WTC11 (cell line): ENCODE measurements at regions not wholly inside any gene's neighbourhood (a gene's known extent, or its start where the extent isn't known, plus 50 kb on each side); places are given as distances from the start of the nearest gene placed in this dataset.

Source experiments
- ATAC-seq: fragments of 200-7000 bp; cut with Tn5 transposase; 2 replicates; pipeline ENCODE4 v1.10.0; 2021; ENCODE audit warnings: mild to moderate bottlenecking, moderate library complexity
- CTCF ChIA-PET: fragments of 300-600 bp; sonication (Branson Sonifier 250); formaldehyde crosslinking; loops from one replicate; lab custom pipeline; 2021; ENCODE audit warnings: antibody characterized with exemption; lab: Charles Lee
- POLR2A ChIA-PET: fragments of 350-600 bp; sonication (Branson Sonifier 250); formaldehyde crosslinking; loops from one replicate; lab custom pipeline; 2021; ENCODE audit warnings: antibody characterized with exemption; lab: Charles Lee
- DNase-seq: peaks from one replicate; pipeline ENCODE4 v3.0.0; 2021; ENCODE audit warnings: low spot score
- H3K27ac Mint-ChIP-seq: 2 replicates; pipeline ENCODE4 v1.8.0; 2021; ENCODE audit warnings: mixed read lengths
- H3K27me3 Mint-ChIP-seq: 2 replicates; pipeline ENCODE4 v1.8.0; 2021; ENCODE audit warnings: low read depth, mild to moderate bottlenecking, moderate library complexity, mixed read lengths
- H3K36me3 Mint-ChIP-seq: 2 replicates; pipeline ENCODE4 v1.8.0; 2021; ENCODE audit warnings: mixed read lengths
- H3K4me1 Mint-ChIP-seq: 2 replicates; pipeline ENCODE4 v1.8.0; 2022; ENCODE audit warnings: mixed read lengths
- H3K4me3 Mint-ChIP-seq: 2 replicates; pipeline ENCODE4 v1.8.0; 2021; ENCODE audit warnings: mild to moderate bottlenecking, moderate library complexity, mixed read lengths
- H3K9me3 Mint-ChIP-seq: 2 replicates; pipeline ENCODE4 v1.8.0; 2021; ENCODE audit warnings: mixed read lengths
- CREM ChIP-seq: sonication (generic); formaldehyde crosslinking; IDR thresholded peaks from 2 replicates; pipeline ENCODE4 v1.8.1; 2022; ENCODE audit warnings: mild to moderate bottlenecking, missing genetic modification reagents, moderate library complexity
- GRHL2 ChIP-seq: fragments of 250-450 bp; sonication (Bioruptor Pico); IDR thresholded peaks from 2 replicates; pipeline ENCODE4 v1.8.0; 2022; ENCODE audit warnings: mild to moderate bottlenecking, moderate library complexity; ENCODE audit not compliant: insufficient replicate concordance, severe bottlenecking
- JUN ChIP-seq: sonication (generic); formaldehyde crosslinking; IDR thresholded peaks from 2 replicates; pipeline ENCODE4 v1.8.0; 2023; ENCODE audit warnings: mild to moderate bottlenecking, missing genetic modification reagents
- NFATC4 ChIP-seq: fragments of 250-450 bp; sonication (Bioruptor Pico); IDR thresholded peaks from 2 replicates; pipeline ENCODE4 v1.9.0; 2021; ENCODE audit warnings: mild to moderate bottlenecking
- NFYB ChIP-seq: sonication (generic); formaldehyde crosslinking; conservative IDR thresholded peaks from 2 replicates; pipeline ENCODE4 v1.8.0; 2022; ENCODE audit warnings: low read depth, missing genetic modification reagents
- NR3C1 ChIP-seq: sonication (generic); formaldehyde crosslinking; conservative IDR thresholded peaks from 2 replicates; pipeline ENCODE4 v1.8.1; 2023; ENCODE audit warnings: low read depth, mild to moderate bottlenecking, missing genetic modification reagents
- RORB ChIP-seq: fragments of 250-450 bp; sonication (Bioruptor Pico); IDR thresholded peaks from 2 replicates; pipeline ENCODE4 v1.9.0; 2021; ENCODE audit warnings: mild to moderate bottlenecking
- SMAD3 ChIP-seq: sonication (generic); formaldehyde crosslinking; IDR thresholded peaks from 2 replicates; pipeline ENCODE4 v1.8.0; 2022; ENCODE audit warnings: missing genetic modification reagents, mild to moderate bottlenecking, borderline replicate concordance
- TCF7 ChIP-seq: sonication (generic); formaldehyde crosslinking; IDR thresholded peaks from 2 replicates; pipeline ENCODE4 v1.8.0; 2022; ENCODE audit warnings: mild to moderate bottlenecking, low read depth, missing genetic modification reagents, moderate library complexity
- ZNF219 ChIP-seq: sonication (generic); formaldehyde crosslinking; IDR thresholded peaks from 2 replicates; pipeline ENCODE4 v1.8.0; 2023; ENCODE audit warnings: missing genetic modification reagents, mild to moderate bottlenecking, borderline replicate concordance
- TF ChIP-seq, protein P1 (sequence below): sonication (generic); formaldehyde crosslinking; IDR thresholded peaks from 2 replicates; pipeline ENCODE4 v1.8.0; 2022; ENCODE audit warnings: mild to moderate bottlenecking, missing genetic modification reagents
- TF ChIP-seq, protein P2 (sequence below): fragments of 250-450 bp; sonication (Bioruptor Pico); conservative IDR thresholded peaks from 2 replicates; pipeline ENCODE4 v1.9.0; 2021; ENCODE audit warnings: mild to moderate bottlenecking
- TF ChIP-seq, protein P3 (sequence below): sonication (generic); formaldehyde crosslinking; IDR thresholded peaks from 2 replicates; pipeline ENCODE4 v1.8.0; 2022; ENCODE audit warnings: mild to moderate bottlenecking, missing genetic modification reagents
- TF ChIP-seq, protein P4 (sequence below): sonication (generic); formaldehyde crosslinking; IDR thresholded peaks from 2 replicates; pipeline ENCODE4 v1.8.1; 2023; ENCODE audit warnings: mild to moderate bottlenecking, missing genetic modification reagents, borderline replicate concordance
- TF ChIP-seq, protein P5 (sequence below): sonication (generic); formaldehyde crosslinking; IDR thresholded peaks from 2 replicates; pipeline ENCODE4 v1.8.0; 2022; ENCODE audit warnings: mild to moderate bottlenecking, missing genetic modification reagents
- TF ChIP-seq, protein P6 (sequence below): fragments of 250-450 bp; sonication (Bioruptor Pico); IDR thresholded peaks from 2 replicates; pipeline ENCODE4 v1.9.0; 2021; ENCODE audit warnings: moderate library complexity, mild to moderate bottlenecking, inconsistent platforms, borderline replicate concordance
- TF ChIP-seq, protein P7 (sequence below): sonication (generic); formaldehyde crosslinking; IDR thresholded peaks from 2 replicates; pipeline ENCODE4 v1.8.1; 2023; ENCODE audit warnings: mild to moderate bottlenecking, missing genetic modification reagents
- TF ChIP-seq, protein P8 (sequence below): sonication (generic); formaldehyde crosslinking; IDR thresholded peaks from 2 replicates; pipeline ENCODE4 v1.8.0; 2023; ENCODE audit warnings: missing genetic modification reagents, mild to moderate bottlenecking, borderline replicate concordance

DNA sequence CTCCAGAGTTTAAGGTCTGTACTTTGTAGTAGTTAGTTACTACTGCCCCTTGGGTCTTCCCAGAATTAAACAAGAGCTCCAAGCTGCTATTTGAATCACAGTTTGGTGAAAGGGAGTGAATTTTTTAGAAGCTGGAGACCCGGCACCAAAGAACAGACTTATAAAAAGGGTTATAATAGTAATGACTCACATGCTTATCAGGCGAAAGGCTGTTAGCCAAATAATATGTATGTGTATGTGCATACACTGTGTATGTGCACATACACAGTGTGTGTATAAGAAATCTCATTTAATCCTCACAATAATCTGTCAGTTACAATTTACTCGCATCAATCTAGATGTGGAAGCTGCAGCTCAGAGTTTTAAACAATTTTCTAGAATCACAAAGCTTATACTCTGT, 59.5 kb upstream of the ITGA1 start (continued):
- TF ChIP-seq, protein P1, sequence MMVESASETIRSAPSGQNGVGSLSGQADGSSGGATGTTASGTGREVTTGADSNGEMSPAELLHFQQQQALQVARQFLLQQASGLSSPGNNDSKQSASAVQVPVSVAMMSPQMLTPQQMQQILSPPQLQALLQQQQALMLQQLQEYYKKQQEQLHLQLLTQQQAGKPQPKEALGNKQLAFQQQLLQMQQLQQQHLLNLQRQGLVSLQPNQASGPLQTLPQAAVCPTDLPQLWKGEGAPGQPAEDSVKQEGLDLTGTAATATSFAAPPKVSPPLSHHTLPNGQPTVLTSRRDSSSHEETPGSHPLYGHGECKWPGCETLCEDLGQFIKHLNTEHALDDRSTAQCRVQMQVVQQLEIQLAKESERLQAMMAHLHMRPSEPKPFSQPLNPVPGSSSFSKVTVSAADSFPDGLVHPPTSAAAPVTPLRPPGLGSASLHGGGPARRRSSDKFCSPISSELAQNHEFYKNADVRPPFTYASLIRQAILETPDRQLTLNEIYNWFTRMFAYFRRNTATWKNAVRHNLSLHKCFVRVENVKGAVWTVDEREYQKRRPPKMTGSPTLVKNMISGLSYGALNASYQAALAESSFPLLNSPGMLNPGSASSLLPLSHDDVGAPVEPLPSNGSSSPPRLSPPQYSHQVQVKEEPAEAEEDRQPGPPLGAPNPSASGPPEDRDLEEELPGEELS (CRISPR knock-in tag): no peak
- TF ChIP-seq NFYB (CRISPR knock-in tag): no peak
- TF ChIP-seq, protein P2, sequence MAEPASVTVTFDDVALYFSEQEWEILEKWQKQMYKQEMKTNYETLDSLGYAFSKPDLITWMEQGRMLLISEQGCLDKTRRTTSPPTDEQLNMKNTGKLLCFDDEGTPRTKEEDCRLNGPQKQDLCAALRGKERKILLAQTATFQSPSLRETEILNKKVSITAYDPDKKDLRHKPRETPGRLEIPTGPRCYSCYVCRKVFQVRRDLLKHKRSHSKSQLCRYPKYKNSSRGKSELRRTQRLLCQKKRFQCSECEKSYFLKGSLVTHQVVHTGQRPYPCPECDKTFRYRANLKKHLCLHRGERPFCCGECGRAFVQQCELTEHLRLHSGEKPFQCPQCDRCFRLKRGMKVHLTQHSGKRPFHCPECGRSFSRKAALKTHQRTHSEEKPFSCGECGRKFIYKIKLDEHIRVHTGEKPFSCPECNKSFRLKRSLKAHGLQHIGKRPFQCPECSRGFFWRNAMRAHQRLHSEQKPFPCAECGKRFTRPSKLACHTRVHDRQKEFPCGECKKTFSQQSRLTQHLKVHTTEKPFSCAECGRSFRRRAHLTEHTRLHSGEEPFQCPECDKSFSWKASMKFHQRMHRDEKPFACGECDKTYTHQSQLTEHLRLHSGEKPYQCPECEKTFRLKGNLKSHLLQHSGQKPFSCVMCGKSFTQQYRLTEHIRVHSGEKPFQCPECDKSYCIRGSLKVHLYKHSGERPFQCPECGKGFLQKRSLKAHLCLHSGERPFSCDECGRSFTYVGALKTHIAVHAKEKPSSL (CRISPR knock-in tag): no peak
- TF ChIP-seq, all 79 proteins: peak for 0

DNA sequence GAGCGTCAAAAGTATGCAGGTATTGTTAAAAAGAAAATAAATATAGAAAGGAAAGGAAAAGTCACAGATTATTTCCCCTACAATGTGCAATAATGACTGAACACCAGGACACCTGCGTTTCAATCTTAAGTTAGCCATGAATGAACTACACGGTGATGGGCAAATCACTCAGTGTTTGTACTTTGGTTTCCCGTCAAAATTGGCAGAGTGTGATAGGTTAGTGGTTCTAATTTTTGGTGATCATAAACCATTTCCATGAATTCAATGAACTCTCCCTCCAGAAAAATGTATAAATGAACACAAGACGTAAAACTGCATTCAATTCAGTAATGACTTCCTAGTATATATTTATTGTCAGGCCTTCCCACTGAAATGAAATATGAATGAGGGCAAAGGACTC, 59.0 kb upstream of the ITGA1 start:
- peaks cover 4% of the 10 kb centered on the region for H3K4me1 Mint-ChIP-seq
- POLR2A ChIA-PET: no interaction called here
- DNase-seq (no peak), ATAC-seq (no peak)
- CTCF ChIA-PET: no interaction called here
- peaks cover 13% of the 10 kb centered on the region for H3K36me3 Mint-ChIP-seq
- peaks cover 24% of the 10 kb centered on the region for H3K9me3 Mint-ChIP-seq
- H3K27ac Mint-ChIP-seq: no peak overlapping the region
- no peak overlapping the region for H3K4me3 Mint-ChIP-seq
- H3K27me3 Mint-ChIP-seq: no peaks in the 10 kb centered on the region
- TF ChIP-seq, protein P3, sequence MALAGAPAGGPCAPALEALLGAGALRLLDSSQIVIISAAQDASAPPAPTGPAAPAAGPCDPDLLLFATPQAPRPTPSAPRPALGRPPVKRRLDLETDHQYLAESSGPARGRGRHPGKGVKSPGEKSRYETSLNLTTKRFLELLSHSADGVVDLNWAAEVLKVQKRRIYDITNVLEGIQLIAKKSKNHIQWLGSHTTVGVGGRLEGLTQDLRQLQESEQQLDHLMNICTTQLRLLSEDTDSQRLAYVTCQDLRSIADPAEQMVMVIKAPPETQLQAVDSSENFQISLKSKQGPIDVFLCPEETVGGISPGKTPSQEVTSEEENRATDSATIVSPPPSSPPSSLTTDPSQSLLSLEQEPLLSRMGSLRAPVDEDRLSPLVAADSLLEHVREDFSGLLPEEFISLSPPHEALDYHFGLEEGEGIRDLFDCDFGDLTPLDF (CRISPR knock-in tag): no peak
- no peak for TF ChIP-seq RORB
- TF ChIP-seq TCF7 (CRISPR knock-in tag): no peak
- TF ChIP-seq NFATC4 (CRISPR knock-in tag): no peak
- TF ChIP-seq, protein P4, sequence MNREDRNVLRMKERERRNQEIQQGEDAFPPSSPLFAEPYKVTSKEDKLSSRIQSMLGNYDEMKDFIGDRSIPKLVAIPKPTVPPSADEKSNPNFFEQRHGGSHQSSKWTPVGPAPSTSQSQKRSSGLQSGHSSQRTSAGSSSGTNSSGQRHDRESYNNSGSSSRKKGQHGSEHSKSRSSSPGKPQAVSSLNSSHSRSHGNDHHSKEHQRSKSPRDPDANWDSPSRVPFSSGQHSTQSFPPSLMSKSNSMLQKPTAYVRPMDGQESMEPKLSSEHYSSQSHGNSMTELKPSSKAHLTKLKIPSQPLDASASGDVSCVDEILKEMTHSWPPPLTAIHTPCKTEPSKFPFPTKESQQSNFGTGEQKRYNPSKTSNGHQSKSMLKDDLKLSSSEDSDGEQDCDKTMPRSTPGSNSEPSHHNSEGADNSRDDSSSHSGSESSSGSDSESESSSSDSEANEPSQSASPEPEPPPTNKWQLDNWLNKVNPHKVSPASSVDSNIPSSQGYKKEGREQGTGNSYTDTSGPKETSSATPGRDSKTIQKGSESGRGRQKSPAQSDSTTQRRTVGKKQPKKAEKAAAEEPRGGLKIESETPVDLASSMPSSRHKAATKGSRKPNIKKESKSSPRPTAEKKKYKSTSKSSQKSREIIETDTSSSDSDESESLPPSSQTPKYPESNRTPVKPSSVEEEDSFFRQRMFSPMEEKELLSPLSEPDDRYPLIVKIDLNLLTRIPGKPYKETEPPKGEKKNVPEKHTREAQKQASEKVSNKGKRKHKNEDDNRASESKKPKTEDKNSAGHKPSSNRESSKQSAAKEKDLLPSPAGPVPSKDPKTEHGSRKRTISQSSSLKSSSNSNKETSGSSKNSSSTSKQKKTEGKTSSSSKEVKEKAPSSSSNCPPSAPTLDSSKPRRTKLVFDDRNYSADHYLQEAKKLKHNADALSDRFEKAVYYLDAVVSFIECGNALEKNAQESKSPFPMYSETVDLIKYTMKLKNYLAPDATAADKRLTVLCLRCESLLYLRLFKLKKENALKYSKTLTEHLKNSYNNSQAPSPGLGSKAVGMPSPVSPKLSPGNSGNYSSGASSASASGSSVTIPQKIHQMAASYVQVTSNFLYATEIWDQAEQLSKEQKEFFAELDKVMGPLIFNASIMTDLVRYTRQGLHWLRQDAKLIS (CRISPR knock-in tag): no peak
- TF ChIP-seq, protein P5, sequence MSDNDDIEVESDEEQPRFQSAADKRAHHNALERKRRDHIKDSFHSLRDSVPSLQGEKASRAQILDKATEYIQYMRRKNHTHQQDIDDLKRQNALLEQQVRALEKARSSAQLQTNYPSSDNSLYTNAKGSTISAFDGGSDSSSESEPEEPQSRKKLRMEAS (CRISPR knock-in tag): no peak
- TF ChIP-seq NR3C1 (CRISPR knock-in tag): no peak
- TF ChIP-seq, protein P6, sequence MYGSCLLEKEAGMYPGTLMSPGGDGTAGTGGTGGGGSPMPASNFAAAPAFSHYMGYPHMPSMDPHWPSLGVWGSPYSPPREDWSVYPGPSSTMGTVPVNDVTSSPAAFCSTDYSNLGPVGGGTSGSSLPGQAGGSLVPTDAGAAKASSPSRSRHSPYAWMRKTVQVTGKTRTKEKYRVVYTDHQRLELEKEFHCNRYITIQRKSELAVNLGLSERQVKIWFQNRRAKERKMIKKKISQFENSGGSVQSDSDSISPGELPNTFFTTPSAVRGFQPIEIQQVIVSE (CRISPR knock-in tag): no peak
- TF ChIP-seq CREM (CRISPR knock-in tag): no peak
- TF ChIP-seq JUN: no peak
- TF ChIP-seq GRHL2 (CRISPR knock-in tag): no peak
- TF ChIP-seq, protein P7, sequence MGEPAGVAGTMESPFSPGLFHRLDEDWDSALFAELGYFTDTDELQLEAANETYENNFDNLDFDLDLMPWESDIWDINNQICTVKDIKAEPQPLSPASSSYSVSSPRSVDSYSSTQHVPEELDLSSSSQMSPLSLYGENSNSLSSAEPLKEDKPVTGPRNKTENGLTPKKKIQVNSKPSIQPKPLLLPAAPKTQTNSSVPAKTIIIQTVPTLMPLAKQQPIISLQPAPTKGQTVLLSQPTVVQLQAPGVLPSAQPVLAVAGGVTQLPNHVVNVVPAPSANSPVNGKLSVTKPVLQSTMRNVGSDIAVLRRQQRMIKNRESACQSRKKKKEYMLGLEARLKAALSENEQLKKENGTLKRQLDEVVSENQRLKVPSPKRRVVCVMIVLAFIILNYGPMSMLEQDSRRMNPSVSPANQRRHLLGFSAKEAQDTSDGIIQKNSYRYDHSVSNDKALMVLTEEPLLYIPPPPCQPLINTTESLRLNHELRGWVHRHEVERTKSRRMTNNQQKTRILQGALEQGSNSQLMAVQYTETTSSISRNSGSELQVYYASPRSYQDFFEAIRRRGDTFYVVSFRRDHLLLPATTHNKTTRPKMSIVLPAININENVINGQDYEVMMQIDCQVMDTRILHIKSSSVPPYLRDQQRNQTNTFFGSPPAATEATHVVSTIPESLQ (CRISPR knock-in tag): no peak
- TF ChIP-seq SMAD3 (CRISPR knock-in tag): no peak
- no peak for TF ChIP-seq ZNF219 (CRISPR knock-in tag)
- TF ChIP-seq, protein P8, sequence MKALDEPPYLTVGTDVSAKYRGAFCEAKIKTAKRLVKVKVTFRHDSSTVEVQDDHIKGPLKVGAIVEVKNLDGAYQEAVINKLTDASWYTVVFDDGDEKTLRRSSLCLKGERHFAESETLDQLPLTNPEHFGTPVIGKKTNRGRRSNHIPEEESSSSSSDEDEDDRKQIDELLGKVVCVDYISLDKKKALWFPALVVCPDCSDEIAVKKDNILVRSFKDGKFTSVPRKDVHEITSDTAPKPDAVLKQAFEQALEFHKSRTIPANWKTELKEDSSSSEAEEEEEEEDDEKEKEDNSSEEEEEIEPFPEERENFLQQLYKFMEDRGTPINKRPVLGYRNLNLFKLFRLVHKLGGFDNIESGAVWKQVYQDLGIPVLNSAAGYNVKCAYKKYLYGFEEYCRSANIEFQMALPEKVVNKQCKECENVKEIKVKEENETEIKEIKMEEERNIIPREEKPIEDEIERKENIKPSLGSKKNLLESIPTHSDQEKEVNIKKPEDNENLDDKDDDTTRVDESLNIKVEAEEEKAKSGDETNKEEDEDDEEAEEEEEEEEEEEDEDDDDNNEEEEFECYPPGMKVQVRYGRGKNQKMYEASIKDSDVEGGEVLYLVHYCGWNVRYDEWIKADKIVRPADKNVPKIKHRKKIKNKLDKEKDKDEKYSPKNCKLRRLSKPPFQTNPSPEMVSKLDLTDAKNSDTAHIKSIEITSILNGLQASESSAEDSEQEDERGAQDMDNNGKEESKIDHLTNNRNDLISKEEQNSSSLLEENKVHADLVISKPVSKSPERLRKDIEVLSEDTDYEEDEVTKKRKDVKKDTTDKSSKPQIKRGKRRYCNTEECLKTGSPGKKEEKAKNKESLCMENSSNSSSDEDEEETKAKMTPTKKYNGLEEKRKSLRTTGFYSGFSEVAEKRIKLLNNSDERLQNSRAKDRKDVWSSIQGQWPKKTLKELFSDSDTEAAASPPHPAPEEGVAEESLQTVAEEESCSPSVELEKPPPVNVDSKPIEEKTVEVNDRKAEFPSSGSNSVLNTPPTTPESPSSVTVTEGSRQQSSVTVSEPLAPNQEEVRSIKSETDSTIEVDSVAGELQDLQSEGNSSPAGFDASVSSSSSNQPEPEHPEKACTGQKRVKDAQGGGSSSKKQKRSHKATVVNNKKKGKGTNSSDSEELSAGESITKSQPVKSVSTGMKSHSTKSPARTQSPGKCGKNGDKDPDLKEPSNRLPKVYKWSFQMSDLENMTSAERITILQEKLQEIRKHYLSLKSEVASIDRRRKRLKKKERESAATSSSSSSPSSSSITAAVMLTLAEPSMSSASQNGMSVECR: no peak
